ENCODE measurements at regions not wholly inside any gene's neighbourhood (a gene's known extent, or its start where the extent isn't known, plus 50 kb on each side); places are given as distances from the start of the nearest gene placed in this dataset.

DNA sequence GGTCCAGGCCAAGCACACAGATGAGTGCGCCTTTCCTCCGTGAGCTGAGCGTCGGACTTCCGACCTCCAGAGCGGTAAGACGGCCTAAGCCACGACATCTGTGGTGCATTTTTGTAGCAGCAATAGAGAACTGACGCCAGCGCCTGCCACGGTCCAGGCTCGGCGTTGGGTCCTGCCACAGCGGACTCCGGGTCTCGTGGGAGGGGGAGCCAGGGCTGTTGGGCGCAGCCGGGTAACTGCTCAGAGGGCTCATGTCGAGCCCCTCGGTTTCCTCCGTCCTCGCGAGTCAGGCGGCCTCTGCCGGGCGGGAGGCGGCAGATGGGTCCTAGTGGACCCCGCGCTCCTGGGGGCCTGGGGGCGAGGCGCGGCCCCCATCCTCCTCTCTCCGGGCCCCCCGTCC lies 216.1 kb downstream of the QKI start:
- no peak for TF ChIP-seq SIN3A (IDR thresholded peaks at IDR 0.05; ENCODE audit: low read depth)
- TF ChIP-seq, protein P1, sequence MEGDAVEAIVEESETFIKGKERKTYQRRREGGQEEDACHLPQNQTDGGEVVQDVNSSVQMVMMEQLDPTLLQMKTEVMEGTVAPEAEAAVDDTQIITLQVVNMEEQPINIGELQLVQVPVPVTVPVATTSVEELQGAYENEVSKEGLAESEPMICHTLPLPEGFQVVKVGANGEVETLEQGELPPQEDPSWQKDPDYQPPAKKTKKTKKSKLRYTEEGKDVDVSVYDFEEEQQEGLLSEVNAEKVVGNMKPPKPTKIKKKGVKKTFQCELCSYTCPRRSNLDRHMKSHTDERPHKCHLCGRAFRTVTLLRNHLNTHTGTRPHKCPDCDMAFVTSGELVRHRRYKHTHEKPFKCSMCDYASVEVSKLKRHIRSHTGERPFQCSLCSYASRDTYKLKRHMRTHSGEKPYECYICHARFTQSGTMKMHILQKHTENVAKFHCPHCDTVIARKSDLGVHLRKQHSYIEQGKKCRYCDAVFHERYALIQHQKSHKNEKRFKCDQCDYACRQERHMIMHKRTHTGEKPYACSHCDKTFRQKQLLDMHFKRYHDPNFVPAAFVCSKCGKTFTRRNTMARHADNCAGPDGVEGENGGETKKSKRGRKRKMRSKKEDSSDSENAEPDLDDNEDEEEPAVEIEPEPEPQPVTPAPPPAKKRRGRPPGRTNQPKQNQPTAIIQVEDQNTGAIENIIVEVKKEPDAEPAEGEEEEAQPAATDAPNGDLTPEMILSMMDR (IDR thresholded peaks at IDR 0.05 in 2 of 3, conservative IDR thresholded peaks at IDR 0.05 in 1 of 3; ENCODE audit: borderline replicate concordance in 1 of 3, insufficient read depth in 1 of 3, low read depth in 2 of 3, low read length in 2 of 3) = no peak
- no peak for TF ChIP-seq ZNF274 (IDR thresholded peaks at IDR 0.05; ENCODE audit: low read depth, low read length)
- no peak for TF ChIP-seq CEBPB (IDR thresholded peaks at IDR 0.05; ENCODE audit: low read depth)
